H9 (cell line): ENCODE measurements at regions not wholly inside any gene's neighbourhood (a gene's known extent, or its start where the extent isn't known, plus 50 kb on each side); places are given as distances from the start of the nearest gene placed in this dataset.

Source experiments
- DNase-seq: peaks from one replicate; pipeline ENCODE4 v3.0.0-alpha.2; 2017
- H2AFZ ChIP-seq: one replicate; pipeline ENCODE4 v1.6.1; 2013; ENCODE audit warnings: mild to moderate bottlenecking, low read length, control low read depth, moderate library complexity
- H2AK5ac ChIP-seq: 2 replicates; pipeline ENCODE4 v1.6.1; 2013; ENCODE audit warnings: low read length, control low read depth, mixed read lengths; ENCODE audit not compliant: insufficient read length
- H2BK120ac ChIP-seq: one replicate; pipeline ENCODE4 v1.6.1; 2013; ENCODE audit warnings: low read depth, mild to moderate bottlenecking, low read length, control low read depth, inconsistent platforms; ENCODE audit not compliant: poor library complexity, severe bottlenecking
- H2BK12ac ChIP-seq: 2 replicates; pipeline ENCODE4 v1.6.1; 2013; ENCODE audit warnings: low read length, control low read depth, mixed read lengths, low read depth; ENCODE audit not compliant: insufficient read length
- H2BK15ac ChIP-seq: 2 replicates; pipeline ENCODE4 v1.6.1; 2013; ENCODE audit warnings: low read depth, low read length, control low read depth
- H2BK20ac ChIP-seq: one replicate; pipeline ENCODE4 v1.6.1; 2013; ENCODE audit warnings: low read depth, mild to moderate bottlenecking, low read length, control low read depth, inconsistent platforms; ENCODE audit not compliant: poor library complexity, severe bottlenecking
- H2BK5ac ChIP-seq: 2 replicates; pipeline ENCODE4 v1.6.1; 2013; ENCODE audit warnings: low read length, control low read depth, mixed read lengths; ENCODE audit not compliant: insufficient read length
- H3K14ac ChIP-seq: 2 replicates; pipeline ENCODE4 v1.6.1; 2013; ENCODE audit warnings: low read length, control low read depth; ENCODE audit not compliant: insufficient read depth
- H3K18ac ChIP-seq: 2 replicates; pipeline ENCODE4 v1.6.1; 2013; ENCODE audit warnings: low read depth, mild to moderate bottlenecking, mixed read lengths, low read length, control low read depth; ENCODE audit not compliant: insufficient read length
- H3K23ac ChIP-seq: 2 replicates; pipeline ENCODE4 v1.6.1; 2013; ENCODE audit warnings: low read length, control low read depth, mixed read lengths, low read depth; ENCODE audit not compliant: insufficient read length
- H3K23me2 ChIP-seq: 2 replicates; pipeline ENCODE4 v1.6.1; 2013; ENCODE audit warnings: low read depth, mild to moderate bottlenecking, mixed read lengths, low read length, control low read depth; ENCODE audit not compliant: insufficient read length, poor library complexity, severe bottlenecking
- H3K27ac ChIP-seq: 2 replicates; pipeline ENCODE4 v1.5.1; 2013; ENCODE audit warnings: low read length, control low read depth, mixed read lengths, low read depth; ENCODE audit not compliant: insufficient read length
- H3K27me3 ChIP-seq: 2 replicates; pipeline ENCODE4 v1.6.1; 2013; ENCODE audit warnings: low read length, control low read depth, inconsistent platforms; ENCODE audit not compliant: insufficient read depth
- H3K4ac ChIP-seq: 2 replicates; pipeline ENCODE4 v1.6.1; 2013; ENCODE audit warnings: low read depth, mild to moderate bottlenecking, control low read depth, inconsistent platforms, low read length, moderate library complexity
- H3K4me1 ChIP-seq: 2 replicates; pipeline ENCODE4 v1.6.1; 2013; ENCODE audit warnings: low read length, control low read depth, inconsistent platforms; ENCODE audit not compliant: insufficient read depth
- H3K4me2 ChIP-seq: 2 replicates; pipeline ENCODE4 v1.6.1; 2013; ENCODE audit warnings: low read length, control low read depth, mixed read lengths; ENCODE audit not compliant: insufficient read length, insufficient read depth
- H3K56ac ChIP-seq: 2 replicates; pipeline ENCODE4 v1.6.1; 2013; ENCODE audit warnings: low read depth, mild to moderate bottlenecking, mixed read lengths, low read length, control low read depth; ENCODE audit not compliant: insufficient read length
- H3K79me1 ChIP-seq: 2 replicates; pipeline ENCODE4 v1.6.1; 2013; ENCODE audit warnings: low read depth, mild to moderate bottlenecking, moderate library complexity, low read length, control low read depth, inconsistent platforms; ENCODE audit not compliant: insufficient read depth, poor library complexity, severe bottlenecking
- H3K79me2 ChIP-seq: 2 replicates; pipeline ENCODE4 v1.6.1; 2013; ENCODE audit warnings: low read length, control low read depth, inconsistent platforms; ENCODE audit not compliant: insufficient read depth
- H3K9ac ChIP-seq: 2 replicates; pipeline ENCODE4 v1.6.1; 2013; ENCODE audit warnings: low read length, control low read depth, mixed read lengths; ENCODE audit not compliant: insufficient read length; ENCODE audit errors: extremely low read depth
- H3K9me3 ChIP-seq: one replicate; pipeline ENCODE4 v1.6.1; 2013; ENCODE audit warnings: low read depth, low read length, inconsistent platforms; ENCODE audit not compliant: control insufficient read depth
- H3T11ph ChIP-seq: one replicate; pipeline ENCODE4 v1.6.1; 2013; ENCODE audit warnings: mild to moderate bottlenecking, low read length, control low read depth, inconsistent platforms
- H4K20me1 ChIP-seq: one replicate; pipeline ENCODE4 v1.6.1; 2013; ENCODE audit not compliant: control insufficient read depth, insufficient read length, insufficient read depth
- H4K5ac ChIP-seq: 2 replicates; pipeline ENCODE4 v1.6.1; 2013; ENCODE audit warnings: low read depth, mild to moderate bottlenecking, mixed read lengths, low read length, control low read depth; ENCODE audit not compliant: insufficient read length
- H4K8ac ChIP-seq: replicated peaks from 2 replicates; pipeline ENCODE4 v1.6.1; 2013; ENCODE audit warnings: low read length, control low read depth, mixed read lengths, low read depth; ENCODE audit not compliant: insufficient read length
- H4K91ac ChIP-seq: 2 replicates; pipeline ENCODE4 v1.6.1; 2013; ENCODE audit warnings: low read depth, mild to moderate bottlenecking, moderate library complexity, mixed read lengths, low read length, control low read depth; ENCODE audit not compliant: insufficient read length
- H3K27ac Mint-ChIP-seq, 3 experiments: 2 replicates in 2 of 3; 3 replicates in 1 of 3; pipeline ENCODE4 v1.8.0; 2020 to 2021; ENCODE audit warnings: mixed read lengths in 3 of 3, mild to moderate bottlenecking in 1 of 3, moderate library complexity in 1 of 3
- H3K27me3 Mint-ChIP-seq: 2 replicates; pipeline ENCODE4 v1.8.0; 2021; ENCODE audit warnings: low read depth, mild to moderate bottlenecking, moderate library complexity, mixed read lengths
- H3K36me3 Mint-ChIP-seq, 3 experiments: 2 replicates in 2 of 3; 3 replicates in 1 of 3; pipeline ENCODE4 v1.8.0; 2020 to 2021; ENCODE audit warnings: low read depth in 3 of 3, mixed read lengths in 3 of 3; ENCODE audit not compliant: insufficient read depth in 1 of 3
- H3K4me1 Mint-ChIP-seq, 2 experiments: 2 replicates each; pipeline ENCODE4 v1.8.0; 2020; ENCODE audit warnings: mixed read lengths in 2 of 2
- H3K4me3 Mint-ChIP-seq, 2 experiments: 2 replicates in 1 of 2; 3 replicates in 1 of 2; pipeline ENCODE4 v1.8.0; 2020 to 2021; ENCODE audit warnings: mild to moderate bottlenecking in 2 of 2, mixed read lengths in 2 of 2, moderate library complexity in 1 of 2
- H3K9me3 Mint-ChIP-seq, 2 experiments: 2 replicates in 1 of 2; 3 replicates in 1 of 2; pipeline ENCODE4 v1.8.0; 2020; ENCODE audit warnings: mild to moderate bottlenecking in 2 of 2, mixed read lengths in 2 of 2, moderate library complexity in 1 of 2
- CTCF ChIP-seq: fragments of 200-600 bp; sonication (generic); conservative IDR thresholded peaks from 3 replicates; pipeline ENCODE4 v1.8.0; 2021; ENCODE audit warnings: antibody characterized with exemption, mild to moderate bottlenecking
- WGBS: extraction: QIAGEN DNeasy Blood & Tissue Kit; methylation state at CpG from one replicate; pipeline ENCODE4 v1.1.7; 2013; ENCODE audit warnings: missing lambda C conversion rate, low lambda C conversion rate, mixed read lengths; ENCODE audit not compliant: insufficient read length; ENCODE audit errors: extremely low coverage; 5-methylcytosine and 5-hydroxymethylcytosine counted together

GRCh38 chr6:105867821-105868220, 218.3 kb upstream of the PRDM1 start:
- Histone ChIP-seq H3K4ac (no peak overlapping the region), H3K23me2 (no peaks in the 10 kb centered on the region), H3K9ac (no peak overlapping the region), H4K8ac (no peak overlapping the region), H3T11ph (no peak overlapping the region), H3K4me2 (no peak overlapping the region), H2BK15ac (no peak overlapping the region), H3K18ac (no peak overlapping the region), H3K79me2 (no peaks in the 10 kb centered on the region), H4K5ac (no peak overlapping the region), H2AFZ (no peak overlapping the region), H3K14ac (no peak overlapping the region), H2BK20ac (no peak overlapping the region), H3K79me1 (no peaks in the 10 kb centered on the region), H3K56ac (no peak overlapping the region), H3K4me1 (no peaks in the 10 kb centered on the region), H3K27me3 (no peaks in the 10 kb centered on the region), H2BK120ac (no peak overlapping the region), H4K91ac (no peak overlapping the region), H4K20me1 (no peaks in the 10 kb centered on the region), H3K9me3 (no peaks in the 10 kb centered on the region), H3K27ac (no peak overlapping the region), H2AK5ac (no peak overlapping the region), H2BK5ac (no peak overlapping the region), H3K23ac (no peak overlapping the region), H2BK12ac (no peak overlapping the region)
- no peak for DNase-seq
- WGBS = no CpG with 5 or more reads among the region's 2 CpGs
- Mint-ChIP-seq H3K27ac (no peak overlapping the region), H3K9me3 (no peaks in the 10 kb centered on the region; a peak in 1 of 5 replicates), H3K36me3 (peaks cover 0 to 2% (median 0%) of the 10 kb centered on the region in 3 experiments; a peak in 2 of 7 replicates), H3K27me3 (peaks cover 2% of the 10 kb centered on the region; the same call in 1 of the 2 replicates), H3K4me3 (no peak overlapping the region), H3K4me1 (peaks cover 12 to 17% of the 10 kb centered on the region in 2 experiments)
- no peak for TF ChIP-seq CTCF
